MM.1S (cell line): ENCODE measurements at regions not wholly inside any gene's neighbourhood (a gene's known extent, or its start where the extent isn't known, plus 50 kb on each side); places are given as distances from the start of the nearest gene placed in this dataset.

Experiments used
- EZH2 ChIP-seq: fragments of 300-600 bp; sonication (generic); optimal IDR thresholded peaks from 2 replicates; pipeline ENCODE3; 2017; ENCODE audit warnings: low read depth, mild to moderate bottlenecking, antibody characterized with exemption, low read length, mixed read lengths
- TF ChIP-seq, protein P1 (sequence below): fragments of 300-600 bp; sonication (generic); IDR thresholded peaks from 2 replicates; pipeline ENCODE4 v1.5.1; 2016; ENCODE audit warnings: antibody characterized with exemption, low read length, mixed read lengths

DNA sequence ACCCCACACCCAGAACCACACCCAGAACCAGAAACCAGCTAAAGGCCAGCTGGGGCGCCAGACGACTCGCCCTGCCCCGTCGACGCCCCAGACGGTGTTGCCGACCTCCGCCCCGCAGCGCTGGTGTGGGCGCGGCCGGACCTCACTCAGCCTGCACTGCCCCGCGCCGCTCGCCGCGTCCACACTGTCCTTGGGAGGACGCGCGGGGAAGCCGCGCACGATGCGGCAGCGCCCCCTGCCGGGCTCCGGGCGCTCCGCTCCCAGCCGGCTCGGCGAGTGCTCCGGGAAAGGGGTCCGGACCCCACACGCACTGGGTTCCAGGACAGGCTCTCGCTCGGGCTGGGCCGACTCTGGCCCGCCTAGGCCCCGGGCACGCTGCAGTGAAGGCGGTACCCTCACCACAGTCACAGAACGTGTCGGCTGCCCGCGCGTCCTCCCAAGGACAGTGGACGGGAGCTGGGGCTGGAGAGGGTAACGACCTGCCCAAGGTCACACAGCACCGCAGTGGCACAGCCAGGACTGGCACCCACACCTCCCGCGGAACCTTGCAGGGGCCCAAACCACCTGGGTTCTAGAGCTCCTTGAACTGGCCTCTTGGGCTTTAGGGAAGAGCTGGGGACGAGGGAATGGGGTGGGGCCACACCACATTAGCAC lies 90.2 kb downstream of the DMRTA2 start:
- TF ChIP-seq, protein P1, sequence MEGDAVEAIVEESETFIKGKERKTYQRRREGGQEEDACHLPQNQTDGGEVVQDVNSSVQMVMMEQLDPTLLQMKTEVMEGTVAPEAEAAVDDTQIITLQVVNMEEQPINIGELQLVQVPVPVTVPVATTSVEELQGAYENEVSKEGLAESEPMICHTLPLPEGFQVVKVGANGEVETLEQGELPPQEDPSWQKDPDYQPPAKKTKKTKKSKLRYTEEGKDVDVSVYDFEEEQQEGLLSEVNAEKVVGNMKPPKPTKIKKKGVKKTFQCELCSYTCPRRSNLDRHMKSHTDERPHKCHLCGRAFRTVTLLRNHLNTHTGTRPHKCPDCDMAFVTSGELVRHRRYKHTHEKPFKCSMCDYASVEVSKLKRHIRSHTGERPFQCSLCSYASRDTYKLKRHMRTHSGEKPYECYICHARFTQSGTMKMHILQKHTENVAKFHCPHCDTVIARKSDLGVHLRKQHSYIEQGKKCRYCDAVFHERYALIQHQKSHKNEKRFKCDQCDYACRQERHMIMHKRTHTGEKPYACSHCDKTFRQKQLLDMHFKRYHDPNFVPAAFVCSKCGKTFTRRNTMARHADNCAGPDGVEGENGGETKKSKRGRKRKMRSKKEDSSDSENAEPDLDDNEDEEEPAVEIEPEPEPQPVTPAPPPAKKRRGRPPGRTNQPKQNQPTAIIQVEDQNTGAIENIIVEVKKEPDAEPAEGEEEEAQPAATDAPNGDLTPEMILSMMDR = peak; percentile 77
- no peak for TF ChIP-seq EZH2
